HepG2 (cell line): ENCODE measurements at regions not wholly inside any gene's neighbourhood (a gene's known extent, or its start where the extent isn't known, plus 50 kb on each side); places are given as distances from the start of the nearest gene placed in this dataset.

ENCODE experiments used
- DMAP1 ChIP-seq: IDR thresholded peaks from 2 replicates; pipeline ENCODE4 v1.6.1; 2016
- EZH2 ChIP-seq: conservative IDR thresholded peaks from 2 replicates; pipeline ENCODE4 v1.6.1; 2012; ENCODE audit warnings: mild to moderate bottlenecking, low read depth, low read length, moderate library complexity
- POLR2A ChIP-seq, 2 experiments: IDR thresholded peaks; 2 replicates each; pipeline ENCODE4 v1.6.1; 2011; ENCODE audit warnings: low read depth in 2 of 2, low read length in 2 of 2, mild to moderate bottlenecking in 1 of 2, moderate library complexity in 1 of 2; ENCODE audit not compliant: insufficient read depth in 1 of 2
- TCF7 ChIP-seq: sonication (generic); IDR thresholded peaks from 2 replicates; pipeline ENCODE4 v1.6.1; 2016; ENCODE audit warnings: antibody characterized with exemption, low read depth
- TF ChIP-seq, protein P1 (sequence below): sonication (generic); formaldehyde crosslinking; IDR thresholded peaks from 2 replicates; pipeline ENCODE4 v1.9.0; 2021; ENCODE audit warnings: missing genetic modification reagents, borderline replicate concordance
- TF ChIP-seq, protein P2 (sequence below): sonication (generic); formaldehyde crosslinking; IDR thresholded peaks from 2 replicates; pipeline ENCODE4 v1.4.0; 2020; ENCODE audit warnings: missing genetic modification reagents
- TF ChIP-seq, protein P3 (sequence below): sonication (generic); formaldehyde crosslinking; IDR thresholded peaks from 2 replicates; pipeline ENCODE4 v1.5.0; 2020; ENCODE audit warnings: mild to moderate bottlenecking, missing genetic modification reagents, moderate library complexity
- TF ChIP-seq, protein P4 (sequence below): sonication (generic); formaldehyde crosslinking; conservative IDR thresholded peaks from 2 replicates; pipeline ENCODE4 v1.8.1; 2023; ENCODE audit warnings: missing genetic modification reagents
- TF ChIP-seq, protein P5 (sequence below): sonication (generic); formaldehyde crosslinking; IDR thresholded peaks from 2 replicates; pipeline ENCODE4 v1.4.0; 2020; ENCODE audit warnings: mild to moderate bottlenecking, missing genetic modification reagents
- TF ChIP-seq, protein P6 (sequence below): sonication (generic); formaldehyde crosslinking; IDR thresholded peaks from 2 replicates; pipeline ENCODE4 v1.4.0; 2020; ENCODE audit warnings: low read depth, mild to moderate bottlenecking, missing genetic modification reagents
- TF ChIP-seq, protein P7 (sequence below): IDR thresholded peaks from 2 replicates; pipeline ENCODE4 v1.6.1; 2012; ENCODE audit warnings: inconsistent platforms

DNA sequence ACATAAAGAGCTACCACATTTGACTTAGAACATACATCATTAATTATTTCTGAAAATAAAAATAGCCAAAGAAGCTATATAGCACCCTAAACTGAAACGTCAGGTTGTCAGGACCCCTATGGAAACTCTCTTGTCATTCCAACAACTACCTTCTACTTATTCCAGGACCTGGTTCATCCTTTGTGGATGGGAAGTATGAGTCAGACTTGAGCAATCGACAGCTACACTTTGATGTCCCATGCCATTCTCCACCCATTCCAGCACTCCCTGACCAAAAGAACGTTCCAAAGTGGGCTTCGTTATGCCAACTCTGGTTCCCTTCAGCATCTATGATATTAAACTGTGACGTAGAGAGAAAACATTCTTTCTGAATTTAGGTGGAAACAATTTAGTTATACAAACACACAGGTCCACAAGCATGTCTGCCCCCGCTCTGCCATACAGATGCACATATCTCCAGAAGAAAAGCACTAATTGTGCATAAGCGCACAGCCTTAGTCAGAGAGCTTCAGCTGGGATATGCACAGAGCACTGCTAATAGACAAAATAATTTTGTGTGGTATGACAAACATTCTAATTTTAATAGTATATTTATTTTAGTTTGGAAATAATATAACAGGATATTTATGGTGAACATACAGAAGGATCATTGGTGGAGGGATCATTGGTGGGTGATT is 723.1 kb upstream of the B3GALT2 start:
- TF ChIP-seq, protein P1, sequence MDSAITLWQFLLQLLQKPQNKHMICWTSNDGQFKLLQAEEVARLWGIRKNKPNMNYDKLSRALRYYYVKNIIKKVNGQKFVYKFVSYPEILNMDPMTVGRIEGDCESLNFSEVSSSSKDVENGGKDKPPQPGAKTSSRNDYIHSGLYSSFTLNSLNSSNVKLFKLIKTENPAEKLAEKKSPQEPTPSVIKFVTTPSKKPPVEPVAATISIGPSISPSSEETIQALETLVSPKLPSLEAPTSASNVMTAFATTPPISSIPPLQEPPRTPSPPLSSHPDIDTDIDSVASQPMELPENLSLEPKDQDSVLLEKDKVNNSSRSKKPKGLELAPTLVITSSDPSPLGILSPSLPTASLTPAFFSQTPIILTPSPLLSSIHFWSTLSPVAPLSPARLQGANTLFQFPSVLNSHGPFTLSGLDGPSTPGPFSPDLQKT (CRISPR knock-in tag) = no peak
- TF ChIP-seq, protein P2, sequence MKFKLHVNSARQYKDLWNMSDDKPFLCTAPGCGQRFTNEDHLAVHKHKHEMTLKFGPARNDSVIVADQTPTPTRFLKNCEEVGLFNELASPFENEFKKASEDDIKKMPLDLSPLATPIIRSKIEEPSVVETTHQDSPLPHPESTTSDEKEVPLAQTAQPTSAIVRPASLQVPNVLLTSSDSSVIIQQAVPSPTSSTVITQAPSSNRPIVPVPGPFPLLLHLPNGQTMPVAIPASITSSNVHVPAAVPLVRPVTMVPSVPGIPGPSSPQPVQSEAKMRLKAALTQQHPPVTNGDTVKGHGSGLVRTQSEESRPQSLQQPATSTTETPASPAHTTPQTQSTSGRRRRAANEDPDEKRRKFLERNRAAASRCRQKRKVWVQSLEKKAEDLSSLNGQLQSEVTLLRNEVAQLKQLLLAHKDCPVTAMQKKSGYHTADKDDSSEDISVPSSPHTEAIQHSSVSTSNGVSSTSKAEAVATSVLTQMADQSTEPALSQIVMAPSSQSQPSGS = no peak
- TF ChIP-seq, protein P3, sequence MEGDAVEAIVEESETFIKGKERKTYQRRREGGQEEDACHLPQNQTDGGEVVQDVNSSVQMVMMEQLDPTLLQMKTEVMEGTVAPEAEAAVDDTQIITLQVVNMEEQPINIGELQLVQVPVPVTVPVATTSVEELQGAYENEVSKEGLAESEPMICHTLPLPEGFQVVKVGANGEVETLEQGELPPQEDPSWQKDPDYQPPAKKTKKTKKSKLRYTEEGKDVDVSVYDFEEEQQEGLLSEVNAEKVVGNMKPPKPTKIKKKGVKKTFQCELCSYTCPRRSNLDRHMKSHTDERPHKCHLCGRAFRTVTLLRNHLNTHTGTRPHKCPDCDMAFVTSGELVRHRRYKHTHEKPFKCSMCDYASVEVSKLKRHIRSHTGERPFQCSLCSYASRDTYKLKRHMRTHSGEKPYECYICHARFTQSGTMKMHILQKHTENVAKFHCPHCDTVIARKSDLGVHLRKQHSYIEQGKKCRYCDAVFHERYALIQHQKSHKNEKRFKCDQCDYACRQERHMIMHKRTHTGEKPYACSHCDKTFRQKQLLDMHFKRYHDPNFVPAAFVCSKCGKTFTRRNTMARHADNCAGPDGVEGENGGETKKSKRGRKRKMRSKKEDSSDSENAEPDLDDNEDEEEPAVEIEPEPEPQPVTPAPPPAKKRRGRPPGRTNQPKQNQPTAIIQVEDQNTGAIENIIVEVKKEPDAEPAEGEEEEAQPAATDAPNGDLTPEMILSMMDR (CRISPR knock-in tag) = no peak
- TF ChIP-seq POLR2A (IDR thresholded peaks at IDR 0.05; ENCODE audit: insufficient read depth in 1 of 2, low read depth in 2 of 2, low read length in 2 of 2) (no peak), TCF7 (no peak), EZH2 (no peak), DMAP1 (CRISPR knock-in tag) (no peak)
- TF ChIP-seq, protein P4, sequence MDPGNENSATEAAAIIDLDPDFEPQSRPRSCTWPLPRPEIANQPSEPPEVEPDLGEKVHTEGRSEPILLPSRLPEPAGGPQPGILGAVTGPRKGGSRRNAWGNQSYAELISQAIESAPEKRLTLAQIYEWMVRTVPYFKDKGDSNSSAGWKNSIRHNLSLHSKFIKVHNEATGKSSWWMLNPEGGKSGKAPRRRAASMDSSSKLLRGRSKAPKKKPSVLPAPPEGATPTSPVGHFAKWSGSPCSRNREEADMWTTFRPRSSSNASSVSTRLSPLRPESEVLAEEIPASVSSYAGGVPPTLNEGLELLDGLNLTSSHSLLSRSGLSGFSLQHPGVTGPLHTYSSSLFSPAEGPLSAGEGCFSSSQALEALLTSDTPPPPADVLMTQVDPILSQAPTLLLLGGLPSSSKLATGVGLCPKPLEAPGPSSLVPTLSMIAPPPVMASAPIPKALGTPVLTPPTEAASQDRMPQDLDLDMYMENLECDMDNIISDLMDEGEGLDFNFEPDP (CRISPR knock-in tag) = no peak
- TF ChIP-seq, protein P5, sequence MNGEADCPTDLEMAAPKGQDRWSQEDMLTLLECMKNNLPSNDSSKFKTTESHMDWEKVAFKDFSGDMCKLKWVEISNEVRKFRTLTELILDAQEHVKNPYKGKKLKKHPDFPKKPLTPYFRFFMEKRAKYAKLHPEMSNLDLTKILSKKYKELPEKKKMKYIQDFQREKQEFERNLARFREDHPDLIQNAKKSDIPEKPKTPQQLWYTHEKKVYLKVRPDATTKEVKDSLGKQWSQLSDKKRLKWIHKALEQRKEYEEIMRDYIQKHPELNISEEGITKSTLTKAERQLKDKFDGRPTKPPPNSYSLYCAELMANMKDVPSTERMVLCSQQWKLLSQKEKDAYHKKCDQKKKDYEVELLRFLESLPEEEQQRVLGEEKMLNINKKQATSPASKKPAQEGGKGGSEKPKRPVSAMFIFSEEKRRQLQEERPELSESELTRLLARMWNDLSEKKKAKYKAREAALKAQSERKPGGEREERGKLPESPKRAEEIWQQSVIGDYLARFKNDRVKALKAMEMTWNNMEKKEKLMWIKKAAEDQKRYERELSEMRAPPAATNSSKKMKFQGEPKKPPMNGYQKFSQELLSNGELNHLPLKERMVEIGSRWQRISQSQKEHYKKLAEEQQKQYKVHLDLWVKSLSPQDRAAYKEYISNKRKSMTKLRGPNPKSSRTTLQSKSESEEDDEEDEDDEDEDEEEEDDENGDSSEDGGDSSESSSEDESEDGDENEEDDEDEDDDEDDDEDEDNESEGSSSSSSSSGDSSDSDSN (CRISPR knock-in tag) = no peak
- TF ChIP-seq, protein P6, sequence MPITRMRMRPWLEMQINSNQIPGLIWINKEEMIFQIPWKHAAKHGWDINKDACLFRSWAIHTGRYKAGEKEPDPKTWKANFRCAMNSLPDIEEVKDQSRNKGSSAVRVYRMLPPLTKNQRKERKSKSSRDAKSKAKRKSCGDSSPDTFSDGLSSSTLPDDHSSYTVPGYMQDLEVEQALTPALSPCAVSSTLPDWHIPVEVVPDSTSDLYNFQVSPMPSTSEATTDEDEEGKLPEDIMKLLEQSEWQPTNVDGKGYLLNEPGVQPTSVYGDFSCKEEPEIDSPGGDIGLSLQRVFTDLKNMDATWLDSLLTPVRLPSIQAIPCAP (CRISPR knock-in tag) = no peak
- TF ChIP-seq, protein P7, sequence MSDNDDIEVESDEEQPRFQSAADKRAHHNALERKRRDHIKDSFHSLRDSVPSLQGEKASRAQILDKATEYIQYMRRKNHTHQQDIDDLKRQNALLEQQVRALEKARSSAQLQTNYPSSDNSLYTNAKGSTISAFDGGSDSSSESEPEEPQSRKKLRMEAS = no peak
